22Rv1 (cell line): ENCODE measurements at regions not wholly inside any gene's neighbourhood (a gene's known extent, or its start where the extent isn't known, plus 50 kb on each side); places are given as distances from the start of the nearest gene placed in this dataset.
"Not testable (repeated sequence)": the region's sequence is repeated elsewhere in the genome, so short reads cannot be mapped to it uniquely, and the experiment has no call there.

ENCODE experiments used
- H3K27ac ChIP-seq: fragments of 450-650 bp; 2 replicates; pipeline ENCODE4 v1.5.1; 2017
- ZFX ChIP-seq: fragments of 450-650 bp; IDR thresholded peaks from 2 replicates; pipeline ENCODE4 v1.6.1; 2017; ENCODE audit warnings: antibody characterized with exemption, borderline replicate concordance
- TF ChIP-seq, protein P1 (sequence below): fragments of 450-650 bp; IDR thresholded peaks from 2 replicates; pipeline ENCODE4 v1.5.1; 2017; ENCODE audit warnings: mild to moderate bottlenecking

DNA sequence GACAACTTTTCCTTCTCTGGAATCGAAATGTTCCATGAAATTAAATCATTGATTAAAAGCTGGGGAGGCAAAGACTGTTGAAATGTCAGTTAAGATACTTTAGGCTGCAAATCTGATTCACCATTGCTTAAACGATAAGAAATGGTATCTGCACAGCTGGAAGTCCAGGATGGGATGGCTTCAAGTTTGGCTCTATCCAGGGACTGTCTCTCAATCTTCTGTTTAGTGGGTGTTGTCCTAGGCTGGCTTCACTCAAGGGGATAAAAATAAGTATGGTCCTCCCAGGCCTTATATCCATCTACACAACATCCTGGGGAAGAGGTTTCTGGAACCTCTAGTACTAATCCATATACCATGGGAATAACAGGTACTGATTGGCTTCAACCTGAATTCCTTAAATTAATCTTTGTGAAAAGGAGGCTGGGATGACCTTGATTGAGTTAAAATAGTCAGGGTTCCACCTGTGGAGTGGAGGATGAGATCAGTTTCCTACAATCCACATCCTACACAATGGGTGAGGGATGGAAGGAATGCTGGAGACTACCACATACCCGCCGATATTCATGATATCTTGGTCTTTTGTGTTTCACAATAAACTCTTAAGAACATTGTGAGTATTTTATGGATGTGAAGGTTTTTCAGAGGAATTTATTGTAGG lies 156.0 kb upstream of the L3MBTL4 start:
- no peak for TF ChIP-seq ZFX
- TF ChIP-seq, protein P1, sequence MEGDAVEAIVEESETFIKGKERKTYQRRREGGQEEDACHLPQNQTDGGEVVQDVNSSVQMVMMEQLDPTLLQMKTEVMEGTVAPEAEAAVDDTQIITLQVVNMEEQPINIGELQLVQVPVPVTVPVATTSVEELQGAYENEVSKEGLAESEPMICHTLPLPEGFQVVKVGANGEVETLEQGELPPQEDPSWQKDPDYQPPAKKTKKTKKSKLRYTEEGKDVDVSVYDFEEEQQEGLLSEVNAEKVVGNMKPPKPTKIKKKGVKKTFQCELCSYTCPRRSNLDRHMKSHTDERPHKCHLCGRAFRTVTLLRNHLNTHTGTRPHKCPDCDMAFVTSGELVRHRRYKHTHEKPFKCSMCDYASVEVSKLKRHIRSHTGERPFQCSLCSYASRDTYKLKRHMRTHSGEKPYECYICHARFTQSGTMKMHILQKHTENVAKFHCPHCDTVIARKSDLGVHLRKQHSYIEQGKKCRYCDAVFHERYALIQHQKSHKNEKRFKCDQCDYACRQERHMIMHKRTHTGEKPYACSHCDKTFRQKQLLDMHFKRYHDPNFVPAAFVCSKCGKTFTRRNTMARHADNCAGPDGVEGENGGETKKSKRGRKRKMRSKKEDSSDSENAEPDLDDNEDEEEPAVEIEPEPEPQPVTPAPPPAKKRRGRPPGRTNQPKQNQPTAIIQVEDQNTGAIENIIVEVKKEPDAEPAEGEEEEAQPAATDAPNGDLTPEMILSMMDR: no peak
- no peak overlapping the region for H3K27ac ChIP-seq

DNA sequence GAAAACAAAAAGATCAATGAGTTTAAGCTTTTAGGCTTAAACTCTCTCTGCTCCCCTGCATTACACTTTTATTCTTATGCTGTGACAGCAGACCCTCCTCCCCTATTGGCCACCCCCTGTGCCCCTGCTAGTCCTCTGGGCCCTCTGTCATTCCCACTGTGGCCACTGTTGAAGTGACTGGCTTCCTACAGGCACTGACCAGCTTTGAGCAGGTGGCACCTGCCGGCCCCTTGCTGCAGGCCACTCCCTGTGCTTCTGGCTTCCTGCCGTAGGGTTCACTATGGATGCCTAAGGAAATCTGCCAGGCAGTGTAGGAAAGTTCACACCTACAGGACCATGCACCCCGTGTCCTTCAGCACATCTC lies 156.5 kb upstream of the L3MBTL4 start:
- TF ChIP-seq, protein P1: no peak
- TF ChIP-seq ZFX: no peak
- H3K27ac ChIP-seq: no peak overlapping the region

DNA sequence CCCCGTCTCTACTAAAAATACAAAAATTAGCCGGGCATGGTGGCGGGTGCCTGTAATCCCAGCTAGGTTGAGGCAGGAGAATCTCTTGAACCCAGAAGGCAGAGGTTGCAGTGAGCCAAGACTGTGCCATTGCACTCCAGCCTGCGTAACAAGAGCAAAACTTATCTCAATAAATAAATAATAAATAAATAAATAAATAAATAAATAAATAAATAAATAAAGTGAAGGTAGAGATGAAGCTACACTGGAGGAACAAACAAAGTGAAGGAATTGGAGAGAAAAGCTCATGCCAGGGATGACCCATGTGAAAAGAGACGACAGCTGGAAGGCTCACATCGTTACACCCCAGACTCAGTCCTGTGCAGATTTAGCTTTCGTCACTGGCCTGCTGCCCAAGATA lies 157.3 kb upstream of the ARHGAP28 start:
- H3K27ac ChIP-seq: not testable (repeated sequence)

DNA sequence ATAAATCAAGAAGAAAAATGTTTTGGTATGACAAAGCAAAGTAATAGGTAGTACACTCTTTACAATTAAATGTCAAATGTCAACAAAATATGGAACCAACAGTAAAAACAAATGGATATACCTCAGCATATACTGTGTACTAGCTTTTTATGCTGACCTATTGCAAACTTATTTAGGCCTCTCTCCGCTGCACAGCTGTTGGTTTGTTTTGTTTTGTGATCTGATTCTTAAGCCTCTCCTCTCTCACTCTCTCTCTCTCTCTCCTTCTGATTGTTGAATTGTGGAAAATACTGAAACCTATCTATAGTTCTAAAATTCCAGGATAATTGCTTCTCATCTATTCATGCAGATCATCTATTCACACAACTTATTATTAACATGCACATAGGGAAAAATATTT lies 154.9 kb upstream of the ARHGAP28 start:
- no peak overlapping the region for H3K27ac ChIP-seq
- no peak for TF ChIP-seq ZFX
- TF ChIP-seq, protein P1: no peak

DNA sequence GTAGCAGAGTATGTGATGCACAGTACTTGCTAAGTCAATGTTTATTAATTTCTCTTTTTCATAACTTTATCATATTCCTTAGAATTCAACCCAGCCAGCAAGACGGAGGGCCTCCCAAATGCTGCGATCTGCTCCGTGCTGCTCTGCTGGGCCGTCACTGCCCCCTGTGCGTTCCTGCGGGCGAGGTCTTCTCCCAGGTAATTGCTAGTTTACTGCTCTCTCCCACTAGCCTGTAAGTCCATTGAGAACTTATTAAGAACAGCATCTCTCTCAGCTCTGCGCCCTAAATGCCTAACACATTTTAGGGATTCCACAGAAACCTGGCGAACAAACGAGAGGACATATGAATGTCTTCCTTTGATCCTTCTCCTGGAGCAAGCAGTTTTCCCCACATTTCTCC lies 153.6 kb upstream of the ARHGAP28 start:
- no peak overlapping the region for H3K27ac ChIP-seq
- no peak for TF ChIP-seq ZFX
- TF ChIP-seq, protein P1: no peak

DNA sequence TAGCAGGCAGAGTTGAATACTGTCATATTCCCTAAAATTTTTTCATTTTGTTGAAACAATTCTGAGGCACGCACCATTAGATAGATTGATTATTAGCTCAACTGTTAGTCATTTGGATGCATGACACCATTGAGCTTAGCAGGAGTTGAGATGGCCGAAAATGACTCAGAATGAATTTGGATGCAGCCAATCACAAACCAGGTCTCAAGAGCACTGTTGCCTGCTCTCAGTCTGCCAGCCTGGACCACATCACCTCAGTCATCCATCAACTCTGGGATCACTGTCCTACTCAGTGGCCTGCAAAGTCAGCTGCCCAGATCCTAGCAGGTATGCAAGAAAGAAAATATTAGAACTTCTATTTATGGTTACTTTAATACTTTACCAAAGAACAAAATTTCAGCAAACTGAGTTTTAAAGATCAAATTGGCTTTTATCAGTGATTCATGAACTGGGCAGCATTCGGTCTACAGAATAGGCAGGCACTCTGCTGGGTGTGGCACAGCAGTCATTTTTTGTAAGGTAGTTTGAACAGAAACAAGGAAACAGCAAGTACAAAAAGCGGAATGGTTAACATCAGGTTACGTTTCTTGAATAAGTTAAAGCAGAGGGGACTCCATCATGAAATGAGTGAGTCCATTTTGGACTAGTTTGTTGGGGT lies 152.7 kb upstream of the ARHGAP28 start:
- no peak for TF ChIP-seq ZFX
- TF ChIP-seq, protein P1: no peak

DNA sequence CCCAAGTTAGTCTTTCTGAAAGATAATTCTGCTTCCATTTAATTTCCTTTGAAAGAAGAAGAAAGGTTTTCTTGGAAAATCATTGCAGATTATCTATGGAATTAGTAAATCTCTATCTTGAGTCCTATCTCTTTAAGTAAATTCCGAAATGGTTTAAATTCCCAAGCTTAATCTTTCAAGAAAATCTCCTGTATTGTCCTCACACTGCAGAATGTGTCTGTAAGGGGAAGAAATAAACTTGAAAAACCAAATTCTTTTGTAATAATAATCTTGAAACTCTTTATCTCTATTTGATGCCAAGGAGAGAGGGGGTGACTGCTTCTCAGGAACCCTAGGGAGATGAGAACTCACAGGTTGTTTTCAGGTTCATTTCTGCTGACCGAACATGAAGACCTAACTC lies 150.8 kb upstream of the ARHGAP28 start:
- TF ChIP-seq ZFX: no peak
- no peak overlapping the region for H3K27ac ChIP-seq

More for the DNA sequence above, 152.7 kb upstream of the ARHGAP28 start:
- no peak overlapping the region for H3K27ac ChIP-seq

DNA sequence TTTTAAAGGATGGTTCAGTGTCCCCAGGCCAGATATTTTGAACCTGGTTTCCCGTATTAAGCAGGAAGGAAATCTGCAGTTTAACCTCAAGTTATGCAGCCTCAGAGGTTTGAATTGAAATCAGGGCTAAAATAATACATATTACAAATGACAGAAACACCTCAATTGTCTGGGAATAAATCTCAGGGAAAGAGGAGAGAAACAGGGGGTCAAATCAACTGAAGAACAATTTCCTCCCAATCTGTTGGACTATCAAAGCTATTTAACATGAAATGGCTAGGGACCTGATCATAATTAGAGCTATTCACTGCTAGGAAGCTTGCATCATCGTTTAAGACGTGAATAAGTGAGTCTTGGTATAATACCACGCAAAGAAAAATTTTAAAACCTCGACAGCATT lies 150.0 kb upstream of the ARHGAP28 start:
- H3K27ac ChIP-seq: no peak overlapping the region
- no peak for TF ChIP-seq ZFX
- TF ChIP-seq, protein P1: no peak
